ENCODE measurements at regions not wholly inside any gene's neighbourhood (a gene's known extent, or its start where the extent isn't known, plus 50 kb on each side); places are given as distances from the start of the nearest gene placed in this dataset.

DNA sequence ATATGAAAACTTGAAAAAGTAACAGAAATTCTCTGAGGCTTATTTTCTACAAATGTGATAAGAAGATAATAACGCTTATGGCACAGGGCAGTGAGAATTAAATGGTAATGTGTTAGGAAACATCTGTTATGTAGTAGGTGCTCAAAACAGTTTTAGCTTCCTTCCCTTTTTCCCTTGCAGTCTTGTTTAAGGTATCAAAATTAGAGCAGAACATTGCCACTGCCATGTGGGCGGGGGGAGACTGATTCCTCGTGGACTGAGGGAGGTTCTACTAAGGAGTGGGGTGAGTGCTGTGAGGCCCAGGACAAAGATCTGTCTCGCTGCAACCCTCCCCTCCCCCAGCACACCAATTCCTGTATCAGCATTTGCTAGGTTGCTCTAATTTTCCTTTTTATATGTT lies 702.4 kb downstream of the TUSC7 start:
- Histone ChIP-seq H3K79me2 (ENCODE audit: control insufficient read depth in 1 of 2, insufficient read depth in 2 of 2, low read length in 2 of 2) (no peaks in the 10 kb centered on the region), H2BK15ac (ENCODE audit: low read length) (no peak overlapping the region), H3K79me1 (ENCODE audit: low read depth, low read length) (no peaks in the 10 kb centered on the region), H3K4me1 (replicated peaks in 1 of 4; ENCODE audit: control insufficient read depth in 3 of 4, insufficient read depth in 4 of 4, low read length in 3 of 4) (peaks cover 0 to 8% (median 2%) of the 10 kb centered on the region in 4 experiments; a peak in 3 of 7 replicates), H3K36me3 (ENCODE audit: control insufficient read depth in 2 of 4, insufficient read depth in 4 of 4, low read length in 3 of 4) (no peaks in the 10 kb centered on the region), H3K27ac (ENCODE audit: low read depth, low read length) (no peak overlapping the region), H3K9ac (replicated peaks in 1 of 4; ENCODE audit: extremely low read depth in 1 of 4, low read depth in 3 of 4, low read length in 3 of 4) (no peak overlapping the region), H2AFZ (ENCODE audit: low read length) (no peak overlapping the region), H4K8ac (ENCODE audit: extremely low read depth, insufficient read depth, low read length) (no peak overlapping the region; the same call in 1 of the 2 replicates), H3K23ac (ENCODE audit: insufficient read length) (no peak overlapping the region), H3K18ac (ENCODE audit: extremely low read depth, low read length) (no peak overlapping the region), H3K56ac (replicated peaks; ENCODE audit: insufficient read length, low read depth, low read length) (no peak overlapping the region), H4K91ac (replicated peaks; ENCODE audit: insufficient read length, low read length) (no peak overlapping the region), H3K4ac (replicated peaks; ENCODE audit: insufficient read length, low read depth, low read length) (no peak overlapping the region), H2BK20ac (ENCODE audit: low read length) (no peak overlapping the region), H4K20me1 (replicated peaks in 1 of 2; ENCODE audit: control insufficient read depth in 1 of 2, insufficient read depth in 2 of 2, low read length in 2 of 2) (no peaks in the 10 kb centered on the region), H3K23me2 (ENCODE audit: low read depth, low read length) (no peaks in the 10 kb centered on the region), H2BK5ac (ENCODE audit: low read depth, low read length) (no peak overlapping the region), H2BK120ac (replicated peaks; ENCODE audit: low read depth, low read length) (no peak overlapping the region), H4K5ac (ENCODE audit: insufficient read length, low read depth, low read length) (no peak overlapping the region), H3K4me3 (ENCODE audit: extremely low read depth in 1 of 4, insufficient read depth in 2 of 4, low read depth in 3 of 4, low read length in 4 of 4) (no peak overlapping the region), H3K27me3 (replicated peaks in 1 of 4; ENCODE audit: control insufficient read depth in 3 of 4, extremely low read depth in 1 of 4, insufficient read depth in 3 of 4, low read length in 3 of 4) (no peaks in the 10 kb centered on the region), H3K14ac (ENCODE audit: insufficient read length) (no peak overlapping the region), H2BK12ac (ENCODE audit: low read depth, low read length) (no peak overlapping the region), H3K4me2 (ENCODE audit: insufficient read depth in 1 of 2, low read depth in 2 of 2, low read length in 2 of 2) (no peak overlapping the region), H3K9me3 (ENCODE audit: insufficient read depth in 2 of 2, low read depth in 1 of 2, low read length in 1 of 2) (no peaks in the 10 kb centered on the region), H2AK5ac (ENCODE audit: low read depth, low read length) (no peak overlapping the region)
- CTCF ChIA-PET (ENCODE audit: partially characterized antibody), result interaction anchor here (1.9 kb wide), 1 partner anchor 11 kb away, joined by 6 read pairs; no protein-coding TSS in a partner anchor
- POLR2A ChIA-PET (ENCODE audit: partially characterized antibody), result no interaction called here
- no peak for FAIRE-seq
- 78% methylated on average over 4 of the region's 4 CpGs; no CpG with 5 or more reads in 1 of the 2 experiments for WGBS, 2 experiments (ENCODE audit: extremely low coverage in 1 of 2, insufficient coverage in 1 of 2, insufficient read length in 1 of 2, insufficient replicate concordance in 2 of 2, low coverage in 1 of 2, low lambda C conversion rate in 2 of 2, missing lambda C conversion rate in 1 of 2)
- TF ChIP-seq HDAC6 (IDR thresholded peaks at IDR 0.05; ENCODE audit: low read depth, low read length) (no peak), CBX8 (IDR thresholded peaks at IDR 0.05; ENCODE audit: borderline replicate concordance, low read depth, low read length) (no peak), CHD1 (IDR thresholded peaks at IDR 0.05; ENCODE audit: low read depth, low read length) (no peak)
- no peak for DNase-seq (ENCODE audit: low read depth in 1 of 2, low spot score in 2 of 2)
